ENCODE measurements at regions not wholly inside any gene's neighbourhood (a gene's known extent, or its start where the extent isn't known, plus 50 kb on each side); places are given as distances from the start of the nearest gene placed in this dataset.

- Mint-ChIP-seq H3K27ac (no peak overlapping the region), H3K4me3 (no peak overlapping the region), H3K27me3 (peaks cover 18% of the 10 kb centered on the region), H3K36me3 (ENCODE audit: low read depth) (no peaks in the 10 kb centered on the region), H3K4me1 (no peaks in the 10 kb centered on the region), H3K9me3 (ENCODE audit: low read depth) (no peaks in the 10 kb centered on the region)
- DNase-seq (no peak), ATAC-seq (no peak)
- ChIA-PET POLR2A (no interaction called here), CTCF (interaction anchor here (0.7 kb wide), 1 partner anchor 10 kb away, joined by 3 read pairs; no protein-coding TSS in a partner anchor)
- intact Hi-C loops (cut with DNase I, micrococcal nuclease) = no loop called here
These were observed 126.4 kb upstream of the E2F8 start for GRCh38 chr11:19366992-19367709.

- no peaks in the 10 kb centered on the region for H3K36me3 Mint-ChIP-seq (ENCODE audit: low read depth)
- no peak for DNase-seq
- CTCF ChIA-PET = no interaction called here
- no peak for ATAC-seq
- intact Hi-C loops (cut with DNase I, micrococcal nuclease) = no loop called here
- no peaks in the 10 kb centered on the region for H3K9me3 Mint-ChIP-seq (ENCODE audit: low read depth)
- peaks cover 14% of the 10 kb centered on the region for H3K27me3 Mint-ChIP-seq
- no peak overlapping the region for H3K4me3 Mint-ChIP-seq
- H3K27ac Mint-ChIP-seq = no peak overlapping the region
- no peaks in the 10 kb centered on the region for H3K4me1 Mint-ChIP-seq
- POLR2A ChIA-PET = no interaction called here
These were observed 125.1 kb upstream of the E2F8 start for GRCh38 chr11:19365743-19366410.

DNA sequence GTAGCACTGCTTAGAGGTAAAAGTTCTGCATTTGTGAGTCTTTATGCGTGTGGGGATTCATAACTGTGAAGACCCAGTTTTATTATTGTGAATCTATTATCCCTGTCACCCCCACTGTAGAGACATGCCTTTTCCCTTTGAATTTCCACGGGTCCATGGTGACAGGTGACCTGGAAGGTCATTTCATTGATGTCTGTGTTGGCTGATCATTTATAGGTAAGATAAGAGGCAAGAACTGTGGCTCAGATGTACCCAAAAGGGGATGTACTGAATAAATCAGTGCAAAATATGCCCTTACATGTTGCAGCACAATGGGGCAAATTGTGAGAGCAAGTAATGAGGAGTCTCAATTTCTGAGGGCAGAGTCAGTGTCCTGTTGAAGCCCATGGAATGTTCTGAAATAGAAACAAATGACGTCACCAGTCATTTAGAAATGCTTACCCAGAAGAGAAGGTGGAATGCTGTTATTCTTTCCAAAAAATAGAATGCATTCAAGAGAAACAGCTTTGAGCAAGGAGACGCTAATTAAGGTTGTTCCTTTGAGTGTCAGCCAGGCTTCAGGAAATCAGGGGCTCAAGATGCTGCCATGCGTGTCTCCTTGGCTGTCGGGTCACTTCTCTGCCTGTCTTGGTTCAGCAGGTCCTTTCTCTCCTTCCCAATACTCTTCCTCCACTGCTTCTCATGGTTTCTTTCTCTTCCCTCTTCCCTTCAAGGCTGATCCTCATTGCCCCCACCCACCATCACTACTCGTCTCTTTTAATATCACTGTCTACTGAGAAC, 118.7 kb upstream of the E2F8 start:
- H3K4me1 Mint-ChIP-seq = no peaks in the 10 kb centered on the region
- no peaks in the 10 kb centered on the region for H3K9me3 Mint-ChIP-seq (ENCODE audit: low read depth)
- ATAC-seq (no peak), DNase-seq (no peak)
- H3K36me3 Mint-ChIP-seq (ENCODE audit: low read depth) = no peaks in the 10 kb centered on the region
- CTCF ChIA-PET = no interaction called here
- no peak overlapping the region for H3K4me3 Mint-ChIP-seq
- no peak overlapping the region for H3K27ac Mint-ChIP-seq
- H3K27me3 Mint-ChIP-seq = peaks cover 14% of the 10 kb centered on the region
- POLR2A ChIA-PET = no interaction called here
- intact Hi-C loops (cut with DNase I, micrococcal nuclease) = no loop called here

DNA sequence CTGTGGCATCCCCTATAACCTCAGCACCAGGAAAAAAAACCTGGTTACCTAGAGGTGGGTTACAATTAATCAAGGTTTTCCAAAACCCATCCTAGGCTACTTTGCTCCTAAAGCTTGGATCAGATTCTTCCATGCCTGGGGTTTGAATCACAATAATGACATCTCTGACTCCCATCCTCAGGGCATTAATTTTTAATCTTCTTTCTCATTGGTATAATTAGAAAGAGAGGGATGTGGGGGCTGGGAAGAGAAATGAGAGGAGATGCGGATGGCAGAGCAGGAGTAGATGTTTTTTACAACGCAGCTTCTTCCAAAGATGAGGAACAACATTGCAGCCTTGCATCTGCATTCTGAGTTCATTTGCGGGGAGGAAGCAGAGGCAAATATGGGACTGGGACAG, 117.2 kb upstream of the E2F8 start:
- intact Hi-C loops (cut with DNase I, micrococcal nuclease) = no loop called here
- Mint-ChIP-seq H3K9me3 (ENCODE audit: low read depth) (no peaks in the 10 kb centered on the region), H3K36me3 (ENCODE audit: low read depth) (no peaks in the 10 kb centered on the region), H3K4me1 (no peaks in the 10 kb centered on the region), H3K27ac (no peak overlapping the region), H3K4me3 (no peak overlapping the region), H3K27me3 (peaks cover 13% of the 10 kb centered on the region)
- ChIA-PET CTCF (no interaction called here), POLR2A (no interaction called here)
- no peak for DNase-seq
- ATAC-seq = no peak

- Mint-ChIP-seq H3K27ac (no peak overlapping the region), H3K27me3 (peaks cover 24% of the 10 kb centered on the region), H3K4me1 (no peaks in the 10 kb centered on the region), H3K36me3 (ENCODE audit: low read depth) (no peaks in the 10 kb centered on the region), H3K4me3 (no peak overlapping the region), H3K9me3 (ENCODE audit: low read depth) (no peaks in the 10 kb centered on the region)
- no peak for DNase-seq
- ChIA-PET POLR2A (no interaction called here), CTCF (no interaction called here)
- intact Hi-C loops (cut with DNase I, micrococcal nuclease) = no loop called here
- no peak for ATAC-seq
These were observed 114.9 kb upstream of the E2F8 start for GRCh38 chr11:19355601-19356000.

GRCh38 chr11:19353287-19353850, 112.6 kb upstream of the E2F8 start:
- ATAC-seq = no peak
- Mint-ChIP-seq H3K36me3 (ENCODE audit: low read depth) (no peaks in the 10 kb centered on the region), H3K9me3 (ENCODE audit: low read depth) (no peaks in the 10 kb centered on the region), H3K4me3 (no peak overlapping the region), H3K27ac (no peak overlapping the region), H3K27me3 (peaks cover 40% of the 10 kb centered on the region), H3K4me1 (no peaks in the 10 kb centered on the region)
- ChIA-PET POLR2A (no interaction called here), CTCF (no interaction called here)
- DNase-seq = no peak
- intact Hi-C loops (cut with DNase I, micrococcal nuclease) = no loop called here

DNA sequence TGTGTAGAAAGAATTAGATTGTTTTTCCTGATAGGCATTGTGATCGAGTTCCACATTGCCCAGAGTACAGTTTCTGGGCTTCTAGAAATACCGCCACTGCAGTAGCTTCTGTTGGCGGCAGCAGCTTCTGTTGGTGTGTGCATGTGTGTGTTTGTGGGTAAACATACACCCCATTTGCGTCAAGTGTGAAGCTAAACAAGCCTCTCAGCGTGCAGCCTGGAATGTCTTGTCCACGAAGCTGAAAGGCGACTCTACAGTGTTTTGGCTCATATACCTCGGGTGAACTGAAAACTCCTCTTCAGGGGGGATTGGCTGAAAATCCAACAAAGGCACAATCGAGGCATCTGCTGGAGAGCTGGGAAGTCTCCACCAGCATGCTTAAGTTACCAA, 112.0 kb upstream of the E2F8 start:
- Mint-ChIP-seq H3K27ac (no peak overlapping the region), H3K9me3 (ENCODE audit: low read depth) (no peaks in the 10 kb centered on the region), H3K4me3 (no peak overlapping the region), H3K4me1 (no peaks in the 10 kb centered on the region), H3K27me3 (peaks cover 41% of the 10 kb centered on the region), H3K36me3 (ENCODE audit: low read depth) (no peaks in the 10 kb centered on the region)
- ChIA-PET CTCF (no interaction called here), POLR2A (no interaction called here)
- intact Hi-C loops (cut with DNase I, micrococcal nuclease) = no loop called here
- ATAC-seq = no peak
- DNase-seq = no peak

DNA sequence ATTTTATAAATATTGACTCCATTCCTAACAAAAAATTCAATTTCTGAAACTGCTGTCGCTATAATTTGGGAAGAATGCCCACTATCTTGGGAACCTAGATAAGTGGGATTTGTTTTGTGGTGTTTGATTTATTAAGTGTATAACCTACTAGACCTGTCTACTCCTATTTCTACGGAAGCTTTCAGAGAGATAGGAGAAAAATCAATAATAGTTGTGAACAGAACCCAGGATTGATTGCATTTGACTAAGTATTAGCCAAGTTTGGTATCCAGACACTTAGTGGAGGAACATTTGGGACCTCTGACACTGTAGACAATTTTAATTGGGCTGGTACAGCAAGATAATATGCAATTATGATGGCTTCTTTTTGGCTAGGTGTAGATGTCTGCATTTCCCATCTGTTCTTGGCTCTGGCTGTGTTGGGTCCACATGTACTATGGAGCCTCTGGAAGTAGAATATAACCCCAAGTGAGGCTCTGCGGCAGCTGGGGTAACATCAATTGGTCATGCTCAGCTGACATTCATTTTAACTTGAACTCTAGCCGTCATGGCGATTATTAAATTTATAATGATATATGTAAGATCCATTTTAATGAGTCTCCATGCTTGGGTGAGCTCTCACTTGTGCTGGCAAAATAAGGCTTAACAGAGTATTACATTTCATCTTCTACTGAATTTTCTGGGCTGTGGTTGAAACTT, 111.5 kb upstream of the E2F8 start:
- ATAC-seq (no peak), DNase-seq (no peak)
- Mint-ChIP-seq H3K9me3 (ENCODE audit: low read depth) (no peaks in the 10 kb centered on the region), H3K36me3 (ENCODE audit: low read depth) (no peaks in the 10 kb centered on the region), H3K4me3 (no peak overlapping the region), H3K27me3 (peaks cover 45% of the 10 kb centered on the region), H3K4me1 (no peaks in the 10 kb centered on the region), H3K27ac (no peak overlapping the region)
- CTCF ChIA-PET = no interaction called here
- intact Hi-C loops (cut with DNase I, micrococcal nuclease) = no loop called here
- POLR2A ChIA-PET = no interaction called here

DNA sequence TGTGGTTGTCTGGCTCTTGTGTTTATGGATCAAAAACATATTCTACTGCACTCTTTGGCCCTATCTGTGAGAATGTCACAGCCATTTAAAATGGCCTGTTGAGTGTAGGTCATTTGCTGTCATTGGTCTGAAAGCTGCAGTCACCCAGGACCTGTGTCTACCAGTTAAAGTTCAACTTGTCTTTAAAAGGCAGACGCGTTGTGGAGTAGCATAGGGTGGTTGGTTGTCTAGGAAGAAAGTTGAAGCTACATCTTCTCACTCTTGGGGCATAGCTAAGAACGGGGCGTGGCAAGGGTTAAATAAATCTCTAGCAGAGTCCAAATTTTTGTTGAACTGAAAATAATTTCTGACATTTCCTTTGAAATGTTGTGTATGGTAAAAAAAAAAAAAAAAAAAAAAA, 110.7 kb upstream of the E2F8 start:
- H3K36me3 Mint-ChIP-seq (ENCODE audit: low read depth) = no peaks in the 10 kb centered on the region
- H3K27me3 Mint-ChIP-seq = peaks cover 52% of the 10 kb centered on the region
- H3K4me3 Mint-ChIP-seq = no peak overlapping the region
- no peaks in the 10 kb centered on the region for H3K4me1 Mint-ChIP-seq
- ATAC-seq (no peak), DNase-seq (no peak)
- H3K9me3 Mint-ChIP-seq (ENCODE audit: low read depth) = no peaks in the 10 kb centered on the region
- ChIA-PET POLR2A (no interaction called here), CTCF (no interaction called here)
- intact Hi-C loops (cut with DNase I, micrococcal nuclease) = no loop called here
- H3K27ac Mint-ChIP-seq = no peak overlapping the region

DNA sequence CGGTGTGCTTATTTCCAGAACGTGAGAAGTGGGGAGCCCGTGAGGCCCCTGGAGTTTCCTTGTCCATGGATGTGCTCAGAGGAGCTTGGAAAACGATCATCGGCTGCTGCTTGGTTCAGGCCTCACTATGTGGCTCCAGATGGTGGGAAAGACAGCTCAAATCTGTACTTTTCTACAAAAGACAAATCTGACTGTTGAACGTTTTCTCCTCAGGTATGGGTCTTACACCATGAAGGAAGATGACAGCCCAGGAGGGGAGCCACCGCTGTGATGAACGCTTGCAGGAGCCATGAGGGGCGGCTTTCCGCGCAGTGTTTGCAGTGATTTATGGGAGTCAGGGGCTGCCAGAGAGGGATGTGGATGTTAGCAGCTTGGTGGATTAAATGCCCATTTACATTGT, 109.4 kb upstream of the E2F8 start:
- Mint-ChIP-seq H3K27me3 (peaks cover 50% of the 10 kb centered on the region), H3K9me3 (ENCODE audit: low read depth) (no peaks in the 10 kb centered on the region), H3K36me3 (ENCODE audit: low read depth) (no peaks in the 10 kb centered on the region), H3K4me3 (no peak overlapping the region), H3K27ac (no peak overlapping the region), H3K4me1 (peaks cover 5% of the 10 kb centered on the region)
- ATAC-seq = no peak
- DNase-seq = no peak
- ChIA-PET CTCF (no interaction called here), POLR2A (no interaction called here)
- intact Hi-C loops (cut with DNase I, micrococcal nuclease) = no loop called here

GRCh38 chr11:19349340-19350025, 108.7 kb upstream of the E2F8 start:
- POLR2A ChIA-PET = no interaction called here
- ATAC-seq (no peak), DNase-seq (no peak)
- no peaks in the 10 kb centered on the region for H3K9me3 Mint-ChIP-seq (ENCODE audit: low read depth)
- intact Hi-C loops (cut with DNase I, micrococcal nuclease) = no loop called here
- CTCF ChIA-PET = no interaction called here
- H3K4me1 Mint-ChIP-seq = peaks cover 5% of the 10 kb centered on the region
- H3K36me3 Mint-ChIP-seq (ENCODE audit: low read depth) = no peaks in the 10 kb centered on the region
- peaks cover 55% of the 10 kb centered on the region for H3K27me3 Mint-ChIP-seq
- H3K27ac Mint-ChIP-seq = no peak overlapping the region
- no peak overlapping the region for H3K4me3 Mint-ChIP-seq

Data from activated CD4-positive, alpha-beta T cell treated with anti-CD3 and anti-CD28 coated beads for 36 hours (primary cell).